Endothelial cell (in vitro differentiated cells): ENCODE measurements at regions not wholly inside any gene's neighbourhood (a gene's known extent, or its start where the extent isn't known, plus 50 kb on each side); places are given as distances from the start of the nearest gene placed in this dataset.

Experiments used
- DNase-seq: peaks from one replicate; pipeline ENCODE4 v3.0.0; 2021; ENCODE audit warnings: low spot score
- H3K27ac Mint-ChIP-seq: one replicate; pipeline ENCODE4 v1.8.0; 2021; ENCODE audit warnings: mixed read lengths, inconsistent platforms; ENCODE audit not compliant: unreplicated experiment
- H3K27me3 Mint-ChIP-seq: one replicate; pipeline ENCODE4 v1.8.0; 2021; ENCODE audit warnings: mild to moderate bottlenecking, moderate library complexity, mixed read lengths, inconsistent platforms; ENCODE audit not compliant: unreplicated experiment
- H3K36me3 Mint-ChIP-seq: one replicate; pipeline ENCODE4 v1.8.0; 2021; ENCODE audit warnings: mild to moderate bottlenecking, low read depth, mixed read lengths, inconsistent platforms; ENCODE audit not compliant: unreplicated experiment
- H3K4me1 Mint-ChIP-seq: one replicate; pipeline ENCODE4 v1.8.0; 2021; ENCODE audit warnings: mild to moderate bottlenecking, mixed read lengths, inconsistent platforms; ENCODE audit not compliant: unreplicated experiment
- H3K4me3 Mint-ChIP-seq: one replicate; pipeline ENCODE4 v1.8.0; 2021; ENCODE audit warnings: mild to moderate bottlenecking, mixed read lengths, inconsistent platforms; ENCODE audit not compliant: unreplicated experiment
- H3K9me3 Mint-ChIP-seq: one replicate; pipeline ENCODE4 v1.8.0; 2021; ENCODE audit warnings: mixed read lengths, inconsistent platforms; ENCODE audit not compliant: unreplicated experiment
- CTCF ChIP-seq: fragments of 200-600 bp; sonication (generic); IDR thresholded peaks from one replicate; pipeline ENCODE4 v1.5.0; 2021; ENCODE audit warnings: antibody characterized with exemption; ENCODE audit not compliant: unreplicated experiment

DNA sequence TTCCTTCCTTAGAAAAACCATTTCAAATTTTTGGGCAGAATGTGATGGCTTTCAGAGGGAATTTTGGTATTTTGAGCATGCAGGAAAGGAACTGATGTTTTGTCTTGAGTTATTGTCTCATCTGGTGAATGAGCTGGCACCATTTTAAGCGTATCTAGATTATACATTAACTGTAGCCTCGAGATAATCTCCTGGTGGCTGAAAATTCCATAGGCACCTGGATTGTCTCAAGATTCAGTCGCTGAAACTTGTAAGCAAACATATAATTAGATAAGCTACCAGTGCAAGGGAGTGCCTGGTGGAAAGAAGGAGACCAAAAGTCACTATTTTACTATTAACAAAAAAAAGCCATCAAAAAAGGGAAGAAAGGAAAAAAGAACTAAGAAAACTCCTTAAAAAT, 687.8 kb upstream of the DDX18 start:
- no peaks in the 10 kb centered on the region for H3K4me1 Mint-ChIP-seq
- no peaks in the 10 kb centered on the region for H3K36me3 Mint-ChIP-seq
- no peak for DNase-seq
- H3K27ac Mint-ChIP-seq: no peak overlapping the region
- H3K27me3 Mint-ChIP-seq: no peaks in the 10 kb centered on the region
- no peak overlapping the region for H3K4me3 Mint-ChIP-seq
- no peaks in the 10 kb centered on the region for H3K9me3 Mint-ChIP-seq
- no peak for TF ChIP-seq CTCF

GRCh38 chr2:117127680-117128079, 686.8 kb upstream of the DDX18 start:
- H3K4me1 Mint-ChIP-seq: no peaks in the 10 kb centered on the region
- H3K36me3 Mint-ChIP-seq: no peaks in the 10 kb centered on the region
- no peak overlapping the region for H3K27ac Mint-ChIP-seq
- TF ChIP-seq CTCF: no peak
- no peak overlapping the region for H3K4me3 Mint-ChIP-seq
- no peak for DNase-seq
- H3K27me3 Mint-ChIP-seq: no peaks in the 10 kb centered on the region
- no peaks in the 10 kb centered on the region for H3K9me3 Mint-ChIP-seq

GRCh38 chr2:117128461-117128860, 686.0 kb upstream of the DDX18 start:
- Mint-ChIP-seq H3K27ac (no peak overlapping the region), H3K9me3 (no peaks in the 10 kb centered on the region), H3K4me3 (no peak overlapping the region), H3K27me3 (no peaks in the 10 kb centered on the region), H3K4me1 (no peaks in the 10 kb centered on the region), H3K36me3 (no peaks in the 10 kb centered on the region)
- DNase-seq: no peak
- TF ChIP-seq CTCF: no peak

- Mint-ChIP-seq H3K27me3 (no peaks in the 10 kb centered on the region), H3K4me3 (no peak overlapping the region), H3K9me3 (no peaks in the 10 kb centered on the region), H3K4me1 (peaks cover 2% of the 10 kb centered on the region), H3K36me3 (no peaks in the 10 kb centered on the region), H3K27ac (no peak overlapping the region)
- no peak for TF ChIP-seq CTCF
- no peak for DNase-seq
Observed at GRCh38 chr2:117137371-117137770, 677.1 kb upstream of the DDX18 start.

DNA sequence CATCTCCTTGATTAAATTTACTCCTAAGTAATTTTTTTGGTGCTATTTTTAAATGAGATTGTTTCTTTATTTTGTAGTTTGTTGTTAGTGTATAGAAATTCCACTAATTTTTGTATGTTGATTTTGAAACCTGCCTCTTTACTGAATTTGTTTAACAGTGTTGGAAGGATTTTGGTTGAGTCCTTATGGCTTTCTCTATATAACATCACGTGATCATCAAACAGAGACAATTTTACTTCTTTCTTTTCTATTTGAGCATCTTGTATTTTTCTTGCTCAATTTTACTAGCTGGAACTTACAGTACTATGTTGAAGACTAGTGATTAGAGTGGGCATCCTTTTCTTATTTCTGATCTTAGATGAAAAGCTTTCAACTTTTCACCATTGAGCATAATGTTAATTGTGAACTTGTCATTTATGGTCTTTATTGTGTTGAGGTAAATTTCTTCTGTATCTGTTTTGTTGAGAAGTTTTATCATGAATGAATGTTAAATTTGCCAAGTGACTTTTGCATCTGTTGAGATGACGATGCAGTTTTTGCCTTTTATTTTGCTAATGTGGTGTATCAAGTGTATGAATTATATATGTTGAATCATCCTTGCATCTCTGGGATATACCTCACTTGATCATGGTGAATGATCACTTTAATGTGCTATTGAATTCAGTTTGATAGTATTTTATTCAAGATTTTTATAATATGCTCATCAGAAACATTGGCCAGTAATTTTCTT, 645.3 kb upstream of the DDX18 start:
- TF ChIP-seq CTCF: no peak
- Mint-ChIP-seq H3K9me3 (peaks cover 6% of the 10 kb centered on the region), H3K27me3 (no peaks in the 10 kb centered on the region), H3K27ac (no peak overlapping the region), H3K4me1 (no peaks in the 10 kb centered on the region), H3K4me3 (no peak overlapping the region), H3K36me3 (peaks cover 15% of the 10 kb centered on the region)
- DNase-seq: no peak
